ENCODE measurements at regions not wholly inside any gene's neighbourhood (a gene's known extent, or its start where the extent isn't known, plus 50 kb on each side); places are given as distances from the start of the nearest gene placed in this dataset.

DNA sequence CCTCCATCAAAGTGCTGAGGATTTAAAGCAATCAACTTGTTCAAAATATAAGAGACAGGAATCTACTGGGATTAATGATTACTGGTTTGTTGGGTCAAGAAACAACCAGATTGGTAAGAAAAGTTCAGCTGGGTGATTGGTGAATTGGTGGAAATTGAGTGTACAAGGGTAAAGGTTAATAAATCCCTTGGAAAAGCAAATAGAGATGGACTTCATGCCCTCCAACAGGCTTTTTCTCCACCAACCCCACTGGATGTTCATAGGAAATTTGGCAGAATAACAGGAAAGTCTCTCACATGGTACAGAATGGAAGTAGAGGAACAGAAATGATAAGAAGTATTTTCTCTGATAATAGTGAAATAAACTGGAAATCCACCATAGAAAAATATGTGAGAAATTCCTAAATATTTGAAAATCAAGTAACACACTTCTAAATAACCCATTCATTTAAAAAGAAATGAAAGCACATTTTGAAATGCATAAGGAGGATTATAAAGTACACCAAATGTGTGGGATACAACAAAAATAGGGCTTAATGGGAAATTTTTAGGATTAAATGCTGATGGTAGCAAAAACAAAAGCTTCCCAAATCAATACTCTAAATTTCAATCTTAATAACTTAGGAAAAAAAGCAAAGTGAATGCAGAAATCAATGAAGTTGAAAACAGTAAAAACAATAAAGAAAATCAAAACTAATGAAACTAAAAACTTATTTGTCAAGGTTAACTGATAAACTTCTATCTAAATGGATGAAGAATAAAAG is 426.2 kb downstream of the HTR1A start:
- Histone ChIP-seq H2AFZ (ENCODE audit: low read depth, low read length) (no peak overlapping the region), H3K79me2 (replicated peaks; ENCODE audit: insufficient read depth, low read length) (no peaks in the 10 kb centered on the region), H3F3A (ENCODE audit: insufficient read depth, low read length, poor library complexity, severe bottlenecking) (no peaks in the 10 kb centered on the region), H3K36me3 (ENCODE audit: insufficient read depth, low read length) (no peaks in the 10 kb centered on the region), H3K4me3 (ENCODE audit: low read length) (no peak overlapping the region), H3K9me3 (ENCODE audit: low read length) (no peaks in the 10 kb centered on the region), H3K27me3 (ENCODE audit: insufficient read depth, low read depth, low read length) (no peaks in the 10 kb centered on the region), H4K20me1 (ENCODE audit: insufficient read depth) (no peaks in the 10 kb centered on the region), H3K9me2 (ENCODE audit: insufficient read depth, low read length) (no peaks in the 10 kb centered on the region), H3K4me2 (ENCODE audit: low read length) (no peak overlapping the region), H3K9ac (ENCODE audit: low read length) (no peak overlapping the region), H3K27ac (ENCODE audit: low read length) (no peak overlapping the region)
- TF ChIP-seq, protein P1, sequence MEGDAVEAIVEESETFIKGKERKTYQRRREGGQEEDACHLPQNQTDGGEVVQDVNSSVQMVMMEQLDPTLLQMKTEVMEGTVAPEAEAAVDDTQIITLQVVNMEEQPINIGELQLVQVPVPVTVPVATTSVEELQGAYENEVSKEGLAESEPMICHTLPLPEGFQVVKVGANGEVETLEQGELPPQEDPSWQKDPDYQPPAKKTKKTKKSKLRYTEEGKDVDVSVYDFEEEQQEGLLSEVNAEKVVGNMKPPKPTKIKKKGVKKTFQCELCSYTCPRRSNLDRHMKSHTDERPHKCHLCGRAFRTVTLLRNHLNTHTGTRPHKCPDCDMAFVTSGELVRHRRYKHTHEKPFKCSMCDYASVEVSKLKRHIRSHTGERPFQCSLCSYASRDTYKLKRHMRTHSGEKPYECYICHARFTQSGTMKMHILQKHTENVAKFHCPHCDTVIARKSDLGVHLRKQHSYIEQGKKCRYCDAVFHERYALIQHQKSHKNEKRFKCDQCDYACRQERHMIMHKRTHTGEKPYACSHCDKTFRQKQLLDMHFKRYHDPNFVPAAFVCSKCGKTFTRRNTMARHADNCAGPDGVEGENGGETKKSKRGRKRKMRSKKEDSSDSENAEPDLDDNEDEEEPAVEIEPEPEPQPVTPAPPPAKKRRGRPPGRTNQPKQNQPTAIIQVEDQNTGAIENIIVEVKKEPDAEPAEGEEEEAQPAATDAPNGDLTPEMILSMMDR (IDR thresholded peaks at IDR 0.05; ENCODE audit: poor library complexity, severe bottlenecking): no peak
- TF ChIP-seq SMC3 (conservative IDR thresholded peaks at IDR 0.05; ENCODE audit: poor library complexity): no peak
- no peak for TF ChIP-seq POLR2AphosphoS5 (IDR thresholded peaks at IDR 0.05)
- no peak for TF ChIP-seq TAF1 (IDR thresholded peaks at IDR 0.05; ENCODE audit: low read depth)
- TF ChIP-seq RAD21 (conservative IDR thresholded peaks at IDR 0.05): no peak
- TF ChIP-seq EZH2 (IDR thresholded peaks at IDR 0.05; ENCODE audit: borderline replicate concordance, insufficient read depth, low read length, poor library complexity, severe bottlenecking): no peak
- no peak for TF ChIP-seq MXI1 (conservative IDR thresholded peaks at IDR 0.05; ENCODE audit: poor library complexity, severe bottlenecking)
- no peak for TF ChIP-seq EP300 (conservative IDR thresholded peaks at IDR 0.05; ENCODE audit: poor library complexity, severe bottlenecking)
- TF ChIP-seq, protein P2, sequence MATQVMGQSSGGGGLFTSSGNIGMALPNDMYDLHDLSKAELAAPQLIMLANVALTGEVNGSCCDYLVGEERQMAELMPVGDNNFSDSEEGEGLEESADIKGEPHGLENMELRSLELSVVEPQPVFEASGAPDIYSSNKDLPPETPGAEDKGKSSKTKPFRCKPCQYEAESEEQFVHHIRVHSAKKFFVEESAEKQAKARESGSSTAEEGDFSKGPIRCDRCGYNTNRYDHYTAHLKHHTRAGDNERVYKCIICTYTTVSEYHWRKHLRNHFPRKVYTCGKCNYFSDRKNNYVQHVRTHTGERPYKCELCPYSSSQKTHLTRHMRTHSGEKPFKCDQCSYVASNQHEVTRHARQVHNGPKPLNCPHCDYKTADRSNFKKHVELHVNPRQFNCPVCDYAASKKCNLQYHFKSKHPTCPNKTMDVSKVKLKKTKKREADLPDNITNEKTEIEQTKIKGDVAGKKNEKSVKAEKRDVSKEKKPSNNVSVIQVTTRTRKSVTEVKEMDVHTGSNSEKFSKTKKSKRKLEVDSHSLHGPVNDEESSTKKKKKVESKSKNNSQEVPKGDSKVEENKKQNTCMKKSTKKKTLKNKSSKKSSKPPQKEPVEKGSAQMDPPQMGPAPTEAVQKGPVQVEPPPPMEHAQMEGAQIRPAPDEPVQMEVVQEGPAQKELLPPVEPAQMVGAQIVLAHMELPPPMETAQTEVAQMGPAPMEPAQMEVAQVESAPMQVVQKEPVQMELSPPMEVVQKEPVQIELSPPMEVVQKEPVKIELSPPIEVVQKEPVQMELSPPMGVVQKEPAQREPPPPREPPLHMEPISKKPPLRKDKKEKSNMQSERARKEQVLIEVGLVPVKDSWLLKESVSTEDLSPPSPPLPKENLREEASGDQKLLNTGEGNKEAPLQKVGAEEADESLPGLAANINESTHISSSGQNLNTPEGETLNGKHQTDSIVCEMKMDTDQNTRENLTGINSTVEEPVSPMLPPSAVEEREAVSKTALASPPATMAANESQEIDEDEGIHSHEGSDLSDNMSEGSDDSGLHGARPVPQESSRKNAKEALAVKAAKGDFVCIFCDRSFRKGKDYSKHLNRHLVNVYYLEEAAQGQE (IDR thresholded peaks at IDR 0.05; ENCODE audit: borderline replicate concordance): no peak

DNA sequence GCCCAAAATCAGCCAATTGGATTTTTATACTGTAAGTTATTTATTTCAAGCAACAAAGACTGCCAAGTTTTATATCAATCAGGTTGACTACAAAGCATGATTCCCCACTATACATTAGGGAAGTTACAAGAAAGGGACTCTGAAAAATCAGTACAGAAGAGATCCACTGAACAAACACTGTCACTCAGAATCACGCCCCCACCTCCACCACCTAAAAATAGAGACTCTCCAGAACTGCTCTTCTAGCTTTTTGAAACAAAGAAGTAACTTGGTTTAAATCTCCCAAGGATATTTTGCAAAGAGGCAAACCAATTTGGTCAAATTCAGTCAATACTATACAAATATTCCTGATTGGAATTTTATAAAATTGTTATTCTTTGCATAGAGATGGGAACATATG is 438.0 kb downstream of the HTR1A start:
- no peak overlapping the region for H3K9ac ChIP-seq (ENCODE audit: low read length)
- no peaks in the 10 kb centered on the region for H4K20me1 ChIP-seq (ENCODE audit: insufficient read depth)
- H3K27ac ChIP-seq (ENCODE audit: low read length): no peak overlapping the region
- no peak overlapping the region for H2AFZ ChIP-seq (ENCODE audit: low read depth, low read length)
- H3F3A ChIP-seq (ENCODE audit: insufficient read depth, low read length, poor library complexity, severe bottlenecking): no peaks in the 10 kb centered on the region
- no peaks in the 10 kb centered on the region for H3K9me2 ChIP-seq (ENCODE audit: insufficient read depth, low read length)
- no peaks in the 10 kb centered on the region for H3K79me2 ChIP-seq (replicated peaks; ENCODE audit: insufficient read depth, low read length)
- H3K36me3 ChIP-seq (ENCODE audit: insufficient read depth, low read length): no peaks in the 10 kb centered on the region
- H3K4me2 ChIP-seq (ENCODE audit: low read length): no peak overlapping the region
- TF ChIP-seq POLR2AphosphoS5 (IDR thresholded peaks at IDR 0.05): no peak
- no peaks in the 10 kb centered on the region for H3K27me3 ChIP-seq (ENCODE audit: insufficient read depth, low read depth, low read length)
- no peak overlapping the region for H3K4me3 ChIP-seq (ENCODE audit: low read length)
- H3K9me3 ChIP-seq (ENCODE audit: low read length): no peaks in the 10 kb centered on the region
